HUES6 (cell line): ENCODE measurements at regions not wholly inside any gene's neighbourhood (a gene's known extent, or its start where the extent isn't known, plus 50 kb on each side); places are given as distances from the start of the nearest gene placed in this dataset.
"Not testable (repeated sequence)": the region's sequence is repeated elsewhere in the genome, so short reads cannot be mapped to it uniquely, and the experiment has no call there.

Experiments
- H3K27ac ChIP-seq: 2 replicates; pipeline ENCODE4 v1.7.0; 2013; ENCODE audit warnings: low read depth, mild to moderate bottlenecking, low read length, inconsistent platforms
- H3K27me3 ChIP-seq: 2 replicates; pipeline ENCODE4 v1.6.1; 2013; ENCODE audit warnings: low read length; ENCODE audit not compliant: control insufficient read depth, insufficient read depth
- H3K36me3 ChIP-seq: 2 replicates; pipeline ENCODE4 v1.6.1; 2013; ENCODE audit warnings: low read length; ENCODE audit not compliant: control insufficient read depth, insufficient read depth
- H3K4me1 ChIP-seq: 2 replicates; pipeline ENCODE4 v1.6.1; 2013; ENCODE audit warnings: low read length; ENCODE audit not compliant: control insufficient read depth, insufficient read depth
- H3K4me3 ChIP-seq: 2 replicates; pipeline ENCODE4 v1.5.1; 2013; ENCODE audit warnings: low read depth, low read length
- H3K9ac ChIP-seq: one replicate; pipeline ENCODE4 v1.6.1; 2013; ENCODE audit warnings: mild to moderate bottlenecking, low read length
- H3K9me3 ChIP-seq: 2 replicates; pipeline ENCODE4 v1.6.1; 2013; ENCODE audit warnings: low read depth, low read length; ENCODE audit not compliant: control insufficient read depth, insufficient read depth

GRCh38 chr1:230572121-230573105 lies 69.9 kb upstream of the COG2 start:
- no peak overlapping the region for H3K4me3 ChIP-seq
- H3K9ac ChIP-seq, result no peak overlapping the region
- peaks cover 5% of the 10 kb centered on the region; the same call in 1 of the 2 replicates for H3K4me1 ChIP-seq
- no peaks in the 10 kb centered on the region for H3K9me3 ChIP-seq
- no peak overlapping the region for H3K27ac ChIP-seq
- H3K27me3 ChIP-seq, result no peaks in the 10 kb centered on the region
- H3K36me3 ChIP-seq, result no peaks in the 10 kb centered on the region

- Histone ChIP-seq H3K36me3 (no peaks in the 10 kb centered on the region), H3K4me3 (no peak overlapping the region), H3K9ac (no peak overlapping the region), H3K27ac (no peak overlapping the region), H3K27me3 (no peaks in the 10 kb centered on the region), H3K4me1 (peaks cover 5% of the 10 kb centered on the region; the same call in 1 of the 2 replicates), H3K9me3 (no peaks in the 10 kb centered on the region)
Measured at GRCh38 chr1:230570724-230571360, 71.4 kb upstream of the COG2 start.

- no peaks in the 10 kb centered on the region for H3K36me3 ChIP-seq
- no peak overlapping the region for H3K27ac ChIP-seq
- no peaks in the 10 kb centered on the region for H3K27me3 ChIP-seq
- no peaks in the 10 kb centered on the region for H3K9me3 ChIP-seq
- no peak overlapping the region for H3K4me3 ChIP-seq
- no peak overlapping the region for H3K9ac ChIP-seq
- peaks cover 5% of the 10 kb centered on the region; the same call in 1 of the 2 replicates for H3K4me1 ChIP-seq
Measured at GRCh38 chr1:230569201-230569600, 73.1 kb upstream of the COG2 start.

DNA sequence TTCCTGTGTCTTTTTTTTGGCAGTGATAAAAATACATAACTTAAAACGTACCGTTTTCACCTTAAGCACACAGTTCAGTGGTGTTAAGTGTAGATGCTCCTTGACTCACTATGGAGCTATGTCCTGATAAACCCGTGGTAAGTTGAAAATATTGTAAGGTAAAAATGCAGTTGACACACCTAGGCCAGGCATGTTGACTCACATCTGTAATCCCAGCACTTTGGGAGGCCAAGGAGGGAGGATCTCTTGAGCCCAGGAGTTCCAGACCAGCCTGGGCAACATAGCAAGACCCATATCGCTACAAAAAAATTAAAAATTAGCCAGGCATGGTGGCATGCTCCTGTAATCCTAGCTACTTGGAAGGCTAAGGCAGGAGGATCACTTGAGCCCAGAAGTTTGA lies 73.6 kb upstream of the COG2 start:
- Histone ChIP-seq H3K4me1 (peaks cover 5% of the 10 kb centered on the region; the same call in 1 of the 2 replicates), H3K27ac (no peak overlapping the region), H3K9me3 (no peaks in the 10 kb centered on the region), H3K9ac (no peak overlapping the region), H3K4me3 (no peak overlapping the region), H3K27me3 (no peaks in the 10 kb centered on the region), H3K36me3 (no peaks in the 10 kb centered on the region)

DNA sequence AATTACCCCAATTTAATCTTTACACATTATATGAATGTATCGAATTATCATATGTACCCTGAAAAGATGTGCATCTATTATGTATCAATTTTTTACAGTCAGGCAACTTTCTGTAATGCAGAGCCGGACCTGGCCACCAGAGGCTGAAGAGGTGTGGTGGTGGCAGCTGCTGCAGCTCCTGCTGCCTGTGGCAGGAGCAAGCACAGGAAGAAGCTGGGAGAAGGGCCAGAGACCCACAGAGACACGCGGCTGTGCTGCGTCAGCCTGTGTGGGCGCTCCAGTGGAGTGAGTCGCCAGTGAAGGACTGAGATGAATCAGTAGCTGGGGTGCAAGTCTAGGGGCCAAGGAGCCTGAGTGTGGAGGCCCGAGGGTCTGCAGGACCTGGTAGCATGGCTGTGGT lies 74.3 kb upstream of the COG2 start:
- Histone ChIP-seq H3K4me1 (peaks cover 5% of the 10 kb centered on the region; the same call in 1 of the 2 replicates), H3K9ac (no peak overlapping the region), H3K9me3 (no peaks in the 10 kb centered on the region), H3K36me3 (no peaks in the 10 kb centered on the region), H3K4me3 (no peak overlapping the region), H3K27me3 (no peaks in the 10 kb centered on the region), H3K27ac (no peak overlapping the region)

DNA sequence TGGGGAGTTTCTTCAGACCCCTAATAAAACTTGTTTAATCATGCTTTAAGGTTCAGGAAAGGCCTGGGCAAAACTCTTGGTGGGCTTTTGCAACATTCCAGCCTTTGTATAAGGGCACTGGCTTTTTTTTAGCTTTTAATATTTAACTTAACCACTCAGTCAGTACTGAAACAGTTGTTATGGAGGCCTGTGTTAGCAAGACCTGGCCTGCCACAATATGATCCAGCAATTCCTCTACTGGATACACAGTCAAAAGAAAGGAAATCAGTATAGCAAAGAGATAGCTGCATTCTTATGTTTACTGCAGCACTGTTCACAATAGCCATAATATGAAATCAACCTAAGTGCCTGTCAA lies 75.1 kb upstream of the COG2 start:
- Histone ChIP-seq H3K36me3 (no peaks in the 10 kb centered on the region), H3K4me3 (no peak overlapping the region), H3K9ac (no peak overlapping the region), H3K4me1 (peaks cover under 1% of the 10 kb centered on the region; the same call in 1 of the 2 replicates), H3K27me3 (no peaks in the 10 kb centered on the region), H3K27ac (no peak overlapping the region), H3K9me3 (no peaks in the 10 kb centered on the region)

DNA sequence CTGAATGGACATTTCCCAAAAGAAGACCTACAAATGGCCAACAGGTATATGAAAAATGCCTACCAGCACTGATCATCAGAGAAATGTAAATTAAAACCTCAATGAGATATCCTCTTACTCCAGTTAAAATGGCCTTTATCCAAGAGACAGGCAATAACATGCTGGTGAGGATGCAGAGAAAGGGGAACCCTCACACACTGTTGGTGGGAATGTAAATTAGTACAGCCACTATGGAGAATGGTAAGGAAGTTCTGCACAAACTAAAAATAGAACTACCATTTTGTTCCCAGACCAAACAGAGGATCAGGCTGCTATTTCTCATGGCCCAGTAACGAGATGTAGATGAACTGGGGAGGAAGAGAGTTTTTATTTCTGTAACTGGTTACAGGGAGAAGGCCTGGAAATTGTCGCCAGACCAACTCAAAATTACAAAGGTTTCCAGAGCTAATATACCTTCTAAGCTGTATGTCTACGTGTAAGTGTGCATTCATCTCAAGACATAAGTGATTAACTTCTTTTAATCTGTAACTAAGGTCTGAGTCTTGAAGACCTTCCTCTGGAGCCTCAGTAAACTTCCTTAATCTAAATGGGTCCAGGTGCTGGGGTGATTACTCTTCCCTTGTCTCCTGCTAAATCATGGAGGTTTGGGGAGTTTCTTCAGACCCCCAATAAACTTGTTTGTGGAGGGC lies 75.6 kb upstream of the COG2 start:
- not testable (repeated sequence) for H3K4me3 ChIP-seq, H3K27me3 ChIP-seq, H3K4me1 ChIP-seq, H3K36me3 ChIP-seq, H3K9ac ChIP-seq, H3K27ac ChIP-seq, H3K9me3 ChIP-seq

GRCh38 chr1:230565141-230565540 lies 77.1 kb upstream of the COG2 start:
- Histone ChIP-seq H3K4me3 (no peak overlapping the region), H3K36me3 (no peaks in the 10 kb centered on the region), H3K9me3 (no peaks in the 10 kb centered on the region), H3K9ac (no peak overlapping the region), H3K4me1 (no peaks in the 10 kb centered on the region; the same call in 1 of the 2 replicates), H3K27me3 (no peaks in the 10 kb centered on the region), H3K27ac (no peak overlapping the region)

DNA sequence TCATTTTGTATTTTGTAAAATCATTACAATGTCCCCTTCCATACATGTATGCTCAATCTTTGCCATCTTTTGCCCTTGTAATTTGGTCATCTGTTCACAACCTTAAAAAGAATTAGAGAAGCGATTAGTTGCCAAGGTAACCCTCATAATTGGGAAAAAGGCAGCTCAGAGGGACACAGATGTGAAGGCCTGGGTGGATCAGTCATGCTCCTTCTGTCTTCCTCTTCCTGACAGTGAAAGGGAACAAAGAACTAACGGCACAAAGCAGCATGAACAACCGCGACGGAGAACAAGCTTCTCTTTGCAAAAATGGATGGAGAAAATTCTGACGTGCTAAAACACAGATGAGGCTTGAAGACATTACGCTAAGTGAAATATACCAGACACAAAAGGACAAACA lies 78.7 kb upstream of the COG2 start:
- H3K4me1 ChIP-seq, result no peaks in the 10 kb centered on the region; the same call in 1 of the 2 replicates
- H3K36me3 ChIP-seq, result no peaks in the 10 kb centered on the region
- H3K27me3 ChIP-seq, result no peaks in the 10 kb centered on the region
- no peak overlapping the region for H3K4me3 ChIP-seq
- no peak overlapping the region for H3K27ac ChIP-seq
- no peak overlapping the region for H3K9ac ChIP-seq
- H3K9me3 ChIP-seq, result no peaks in the 10 kb centered on the region

DNA sequence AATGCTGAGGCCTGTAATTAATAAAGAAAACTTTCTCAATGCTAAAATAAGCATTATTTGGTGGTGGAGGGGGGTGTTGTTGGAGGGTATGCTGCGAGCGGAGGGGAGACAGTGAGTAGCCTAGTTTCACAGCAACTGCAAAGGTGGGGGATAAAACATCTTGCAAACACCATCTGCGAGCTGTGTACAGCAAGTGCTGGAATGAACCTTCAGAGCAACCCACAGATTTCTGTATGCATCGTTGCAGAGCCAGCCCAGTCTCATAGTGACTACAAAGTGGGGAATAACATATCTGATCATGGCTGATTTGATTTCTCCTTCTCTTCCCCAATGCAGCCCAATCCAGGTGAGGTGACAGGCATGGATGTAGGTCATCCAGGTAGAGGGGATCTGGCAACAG lies 80.7 kb upstream of the COG2 start:
- Histone ChIP-seq H3K27ac (no peak overlapping the region), H3K36me3 (no peaks in the 10 kb centered on the region), H3K9ac (no peak overlapping the region), H3K4me1 (no peaks in the 10 kb centered on the region), H3K27me3 (no peaks in the 10 kb centered on the region), H3K4me3 (no peak overlapping the region), H3K9me3 (no peaks in the 10 kb centered on the region)

GRCh38 chr1:230558324-230558723 lies 84.0 kb upstream of the COG2 start:
- Histone ChIP-seq H3K27ac (no peak overlapping the region), H3K9ac (no peak overlapping the region), H3K27me3 (no peaks in the 10 kb centered on the region), H3K4me1 (no peaks in the 10 kb centered on the region), H3K36me3 (no peaks in the 10 kb centered on the region), H3K4me3 (no peak overlapping the region), H3K9me3 (no peaks in the 10 kb centered on the region)
